GM12864 (cell line): ENCODE measurements at regions not wholly inside any gene's neighbourhood (a gene's known extent, or its start where the extent isn't known, plus 50 kb on each side); places are given as distances from the start of the nearest gene placed in this dataset.

Experiments
- DNase-seq: peaks from one replicate; pipeline ENCODE4 v3.0.0-alpha.2; 2011; ENCODE audit warnings: low read depth
- H3K4me3 ChIP-seq: 2 replicates; pipeline ENCODE4 v1.5.1; 2011; ENCODE audit warnings: mild to moderate bottlenecking, low read depth, low read length, control low read depth
- TF ChIP-seq, protein P1 (sequence below): IDR thresholded peaks from 2 replicates; pipeline ENCODE4 v1.5.1; 2011; ENCODE audit warnings: low read depth, mild to moderate bottlenecking, moderate library complexity, low read length, control low read depth, inconsistent platforms; ENCODE audit errors: missing control alignments

DNA sequence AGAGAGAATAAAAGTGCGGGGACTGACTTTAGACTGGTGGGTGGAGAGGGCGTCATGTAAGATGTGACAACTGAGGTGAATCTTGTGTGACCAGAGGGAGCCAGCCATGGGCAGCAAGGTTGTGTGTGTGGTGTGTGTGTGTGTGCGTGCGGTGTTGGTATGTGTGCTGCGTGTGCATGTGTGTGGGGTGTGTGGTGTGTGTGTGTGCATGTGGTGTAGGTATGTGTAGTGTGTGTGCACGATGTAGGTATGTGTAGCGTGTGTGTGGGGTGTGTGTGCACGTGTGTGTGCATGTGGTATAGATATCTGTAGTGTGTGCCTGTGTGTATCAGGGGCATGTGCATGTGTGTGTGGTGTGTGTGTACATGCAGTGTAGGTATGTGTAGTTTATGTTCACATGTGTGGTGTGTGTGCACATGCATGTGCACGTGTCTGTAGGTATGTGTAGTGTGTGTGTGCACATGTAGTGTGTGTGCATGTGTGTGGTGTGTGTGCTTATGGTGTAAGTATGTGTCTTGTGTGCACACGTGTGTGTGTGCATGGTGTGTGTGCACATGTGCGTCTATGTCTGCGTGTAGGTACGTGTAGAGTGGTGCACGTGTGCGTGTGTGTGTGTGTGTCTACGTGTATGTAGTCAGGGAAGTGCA, 312.3 kb upstream of the MKI67 start:
- DNase-seq, result no peak
- TF ChIP-seq, protein P1, sequence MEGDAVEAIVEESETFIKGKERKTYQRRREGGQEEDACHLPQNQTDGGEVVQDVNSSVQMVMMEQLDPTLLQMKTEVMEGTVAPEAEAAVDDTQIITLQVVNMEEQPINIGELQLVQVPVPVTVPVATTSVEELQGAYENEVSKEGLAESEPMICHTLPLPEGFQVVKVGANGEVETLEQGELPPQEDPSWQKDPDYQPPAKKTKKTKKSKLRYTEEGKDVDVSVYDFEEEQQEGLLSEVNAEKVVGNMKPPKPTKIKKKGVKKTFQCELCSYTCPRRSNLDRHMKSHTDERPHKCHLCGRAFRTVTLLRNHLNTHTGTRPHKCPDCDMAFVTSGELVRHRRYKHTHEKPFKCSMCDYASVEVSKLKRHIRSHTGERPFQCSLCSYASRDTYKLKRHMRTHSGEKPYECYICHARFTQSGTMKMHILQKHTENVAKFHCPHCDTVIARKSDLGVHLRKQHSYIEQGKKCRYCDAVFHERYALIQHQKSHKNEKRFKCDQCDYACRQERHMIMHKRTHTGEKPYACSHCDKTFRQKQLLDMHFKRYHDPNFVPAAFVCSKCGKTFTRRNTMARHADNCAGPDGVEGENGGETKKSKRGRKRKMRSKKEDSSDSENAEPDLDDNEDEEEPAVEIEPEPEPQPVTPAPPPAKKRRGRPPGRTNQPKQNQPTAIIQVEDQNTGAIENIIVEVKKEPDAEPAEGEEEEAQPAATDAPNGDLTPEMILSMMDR, result no peak
- no peak overlapping the region for H3K4me3 ChIP-seq

DNA sequence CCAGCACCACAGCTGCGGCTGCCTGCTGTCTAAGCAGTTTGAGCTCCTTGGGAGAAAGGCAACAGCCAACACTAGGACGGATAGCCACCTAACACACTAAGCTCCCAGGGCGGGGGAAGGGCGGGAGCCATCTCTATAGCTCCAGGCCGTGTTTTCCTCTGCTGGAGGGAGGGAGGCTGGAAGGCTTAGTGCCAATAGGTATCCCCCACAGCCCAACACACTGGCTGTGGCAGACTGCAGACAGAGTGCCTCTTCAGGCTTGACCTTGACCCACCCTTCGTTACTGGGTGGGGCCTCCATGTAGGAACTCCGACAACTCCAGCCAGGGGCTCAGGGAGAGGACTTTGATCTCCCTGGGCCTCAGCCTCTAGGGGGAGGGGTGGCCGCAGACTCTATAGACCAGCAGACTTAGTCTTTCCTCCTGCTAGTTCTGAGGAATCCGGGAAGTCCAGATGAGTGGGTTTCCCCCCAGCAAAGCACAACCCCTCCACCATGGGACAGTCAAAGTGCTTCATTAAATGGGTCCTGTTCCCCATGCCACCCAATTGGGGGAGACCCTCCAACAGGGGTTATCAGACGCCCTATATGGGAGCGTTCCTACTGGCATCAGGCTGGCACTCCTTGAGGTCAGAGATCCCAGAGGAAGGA, 314.4 kb upstream of the MKI67 start:
- TF ChIP-seq, protein P1, result no peak
- DNase-seq, result no peak
- no peak overlapping the region for H3K4me3 ChIP-seq

DNA sequence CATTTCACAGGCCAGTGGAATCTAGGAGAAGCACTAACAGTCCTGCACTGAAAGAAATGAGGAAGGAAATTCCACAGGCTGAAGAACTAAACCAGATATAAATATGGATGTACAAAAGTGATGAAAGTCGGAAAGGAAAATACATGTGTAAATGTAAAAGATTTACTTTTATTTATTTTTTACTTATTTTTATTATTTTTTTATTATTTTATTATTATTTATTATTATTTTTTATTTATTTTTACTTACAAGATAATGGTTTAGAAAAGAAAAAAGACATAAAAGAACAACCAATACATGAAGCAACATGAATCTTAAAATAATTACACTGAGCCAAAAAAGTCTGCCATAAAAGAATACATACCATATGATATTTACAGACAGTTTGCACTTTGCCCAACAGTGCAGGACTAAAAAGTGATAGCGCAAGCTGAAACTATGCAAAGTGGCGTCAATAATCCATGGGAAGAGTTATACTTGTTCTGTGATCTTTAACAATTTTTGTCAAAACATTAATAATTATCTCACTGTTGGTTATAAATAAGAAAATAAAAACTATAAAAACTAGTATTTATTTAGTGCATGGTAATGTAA, 317.8 kb upstream of the MKI67 start:
- H3K4me3 ChIP-seq, result no peak overlapping the region
- no peak for DNase-seq
- TF ChIP-seq, protein P1, result no peak

DNA sequence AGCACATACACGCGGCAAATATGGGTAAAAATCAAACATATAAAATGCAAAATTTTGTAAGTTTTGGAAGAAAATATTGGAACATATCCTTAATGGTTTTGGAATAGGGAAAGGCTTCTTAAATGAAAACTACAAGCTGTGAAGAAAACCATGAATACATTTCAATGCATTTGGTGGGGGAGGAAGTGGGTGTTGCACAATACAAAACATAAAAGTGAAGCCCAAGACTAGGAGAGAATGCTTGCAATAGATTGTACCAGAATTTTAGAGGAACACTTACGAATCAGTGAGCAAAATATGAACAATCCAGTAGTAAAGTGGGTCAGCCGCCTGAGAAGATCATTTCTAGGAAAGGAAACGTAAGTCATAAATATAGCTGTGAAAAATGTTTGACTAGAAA, 322.6 kb upstream of the MKI67 start:
- no peak overlapping the region for H3K4me3 ChIP-seq

DNA sequence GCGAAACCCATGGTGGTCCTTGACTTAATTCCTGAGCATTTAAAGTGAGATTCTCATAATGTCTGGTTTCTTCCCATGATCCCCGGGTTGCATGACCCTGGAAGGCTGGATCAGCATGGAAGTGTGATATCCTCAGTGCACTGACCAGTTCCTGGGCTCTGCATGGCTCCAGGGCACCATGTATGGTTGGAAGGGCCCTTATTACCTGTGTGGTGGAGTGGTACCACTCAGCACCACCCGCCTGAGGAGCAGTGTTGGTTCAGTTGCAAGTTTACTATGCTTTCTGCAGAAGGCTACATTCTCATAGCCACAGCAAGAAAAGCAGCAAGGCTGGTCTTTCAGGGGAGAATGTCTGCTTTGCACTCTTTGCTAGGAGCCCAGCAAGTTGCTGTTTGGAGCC, 325.7 kb upstream of the MKI67 start:
- no peak overlapping the region for H3K4me3 ChIP-seq
- TF ChIP-seq, protein P1, result no peak
- no peak for DNase-seq

More for the DNA sequence above, 322.6 kb upstream of the MKI67 start:
- TF ChIP-seq, protein P1, result no peak
- no peak for DNase-seq

DNA sequence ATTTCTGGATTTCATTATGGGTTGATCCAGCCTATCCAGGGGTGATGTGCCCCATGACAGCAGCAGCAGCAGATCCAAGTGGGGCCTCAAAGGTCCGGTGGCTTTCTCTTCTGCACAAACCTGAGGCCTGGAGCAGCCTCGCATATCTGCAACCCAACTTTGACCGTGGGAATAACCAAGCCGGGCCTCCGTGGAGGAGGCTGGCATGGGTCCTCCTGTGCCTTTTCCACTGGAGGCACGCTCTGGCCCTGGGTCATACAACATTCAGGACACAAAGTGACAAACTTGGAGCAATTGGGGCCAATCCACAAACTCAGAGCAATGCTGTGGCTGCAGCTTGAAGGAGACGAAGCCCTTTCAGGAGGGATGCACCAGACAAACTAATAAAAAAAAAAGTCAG, 330.0 kb upstream of the MKI67 start:
- TF ChIP-seq, protein P1, result no peak
- DNase-seq, result no peak

More for the DNA sequence above, 330.0 kb upstream of the MKI67 start:
- no peak overlapping the region for H3K4me3 ChIP-seq
